ENCODE measurements at regions not wholly inside any gene's neighbourhood (a gene's known extent, or its start where the extent isn't known, plus 50 kb on each side); places are given as distances from the start of the nearest gene placed in this dataset.

GRCh38 chr1:238252033-238252802 is 361.5 kb upstream of the ZP4 start:
- CTCF ChIA-PET: interaction anchor here (0.7 to 1.8 kb wide), 6 partner anchors 9 to 702 kb away, joined by 3 to 5 read pairs (median 4); no protein-coding TSS in a partner anchor
- Histone ChIP-seq H3K9me3 (no peaks in the 10 kb centered on the region), H3K27ac (no peak overlapping the region), H3K4me3 (no peak overlapping the region), H3K4me2 (no peak overlapping the region), H3K4me1 (no peaks in the 10 kb centered on the region)
- 26% methylated on average over 15 of the region's 15 CpGs for WGBS (ENCODE audit: missing lambda C conversion rate)
- ATAC-seq (peak; percentile 77 to 85; a peak in 5 of 6 replicates), FAIRE-seq (no peak), DNase-seq (ENCODE audit: low read depth in 1 of 2, low spot score in 1 of 2) (peak; percentile 10 to 50)
- POLR2A ChIA-PET: no interaction called here
- TF ChIP-seq CTCF (IDR thresholded peaks at IDR 0.05) (peak; percentile 42), RNF2 (IDR thresholded peaks at IDR 0.05; ENCODE audit: borderline replicate concordance, low read depth) (no peak), SMC3 (IDR thresholded peaks at IDR 0.05) (peak; percentile 55), CHD4 (IDR thresholded peaks at IDR 0.05; ENCODE audit: borderline replicate concordance) (no peak), NPAS2 (CRISPR knock-in tag; IDR thresholded peaks at IDR 0.05; ENCODE audit: borderline replicate concordance) (no peak), RAD21 (conservative IDR thresholded peaks at IDR 0.05 in 1 of 2, IDR thresholded peaks at IDR 0.05 in 1 of 2) (peak; percentile 40 to 47; a peak in 3 of 5 replicates)

GRCh38 chr1:238248356-238248755 is 357.6 kb upstream of the ZP4 start:
- TF ChIP-seq RNF2 (IDR thresholded peaks at IDR 0.05; ENCODE audit: borderline replicate concordance, low read depth) (no peak), MAX (IDR thresholded peaks at IDR 0.05) (no peak), NPAS2 (CRISPR knock-in tag; IDR thresholded peaks at IDR 0.05; ENCODE audit: borderline replicate concordance) (no peak), NFE2L2 (conservative IDR thresholded peaks at IDR 0.05; ENCODE audit: low read length) (no peak), MYC (IDR thresholded peaks at IDR 0.05; ENCODE audit: borderline replicate concordance, low read length) (no peak), FOXS1 (CRISPR knock-in tag; IDR thresholded peaks at IDR 0.05) (no peak), HES2 (IDR thresholded peaks at IDR 0.05) (no peak), CHD2 (IDR thresholded peaks at IDR 0.05; ENCODE audit: low read length, partially characterized antibody) (no peak), KDM5A (IDR thresholded peaks at IDR 0.05) (no peak), FOSB (CRISPR knock-in tag; IDR thresholded peaks at IDR 0.05) (no peak), PHF8 (IDR thresholded peaks at IDR 0.05; ENCODE audit: borderline replicate concordance, low read depth) (no peak), CBX8 (IDR thresholded peaks at IDR 0.05) (no peak), SMC3 (IDR thresholded peaks at IDR 0.05) (no peak), ESRRA (IDR thresholded peaks at IDR 0.05; ENCODE audit: borderline replicate concordance, low read length) (no peak), POLR2AphosphoS2 (conservative IDR thresholded peaks at IDR 0.05; ENCODE audit: low read length) (no peak), HOXB13 (CRISPR knock-in tag; IDR thresholded peaks at IDR 0.05; ENCODE audit: low read depth) (no peak), ZNF302 (CRISPR knock-in tag; IDR thresholded peaks at IDR 0.05) (no peak), RAD21 (conservative IDR thresholded peaks at IDR 0.05 in 1 of 2, IDR thresholded peaks at IDR 0.05 in 1 of 2) (no peak), HOXB5 (CRISPR knock-in tag; IDR thresholded peaks at IDR 0.05) (no peak), SREBF2 (IDR thresholded peaks at IDR 0.05) (no peak)
- no peaks in the 10 kb centered on the region for H3K4me1 ChIP-seq
- CTCF ChIA-PET: interaction anchor here (0.9 to 1.8 kb wide), 4 partner anchors 10 to 384 kb away, joined by 3 to 5 read pairs (median 3); no protein-coding TSS in a partner anchor
- no peaks in the 10 kb centered on the region for H3K9me3 ChIP-seq
- 19% methylated on average over 3 of the region's 3 CpGs for WGBS (ENCODE audit: missing lambda C conversion rate)
- H3K27ac ChIP-seq: no peak overlapping the region
- no peak overlapping the region for H3K4me3 ChIP-seq
- H3K4me2 ChIP-seq: no peak overlapping the region
- FAIRE-seq (no peak), ATAC-seq (no peak), DNase-seq (ENCODE audit: low read depth in 1 of 2, low spot score in 1 of 2) (no peak)
- POLR2A ChIA-PET: no interaction called here
